HL-60 (cell line): ENCODE measurements at regions not wholly inside any gene's neighbourhood (a gene's known extent, or its start where the extent isn't known, plus 50 kb on each side); places are given as distances from the start of the nearest gene placed in this dataset.

Experiments
- DNase-seq, 2 experiments: peaks; one replicate each; pipeline ENCODE4 v3.0.0-alpha.2; 2010 to 2020; ENCODE audit warnings: low read depth in 1 of 2, low spot score in 1 of 2
- H3K27ac ChIP-seq: fragments of 250-450 bp; sonication (Bioruptor Pico); replicated peaks from 2 replicates; pipeline ENCODE4 v1.5.1; 2020; ENCODE audit warnings: mild to moderate bottlenecking, moderate library complexity
- H3K27me3 ChIP-seq: fragments of 250-450 bp; sonication (Bioruptor Pico); 2 replicates; pipeline ENCODE4 v1.5.1; 2021; ENCODE audit warnings: mild to moderate bottlenecking, moderate library complexity; ENCODE audit not compliant: insufficient read depth, poor library complexity, severe bottlenecking
- H3K4me3 ChIP-seq: replicated peaks from 2 replicates; pipeline ENCODE4 v1.5.1; 2011; ENCODE audit warnings: mild to moderate bottlenecking, control low read depth, low read length; ENCODE audit not compliant: insufficient read depth
- CTCF ChIP-seq: IDR thresholded peaks from one replicate; pipeline ENCODE4 v1.5.1; 2011; ENCODE audit warnings: low read length, control low read depth, inconsistent platforms; ENCODE audit not compliant: insufficient read depth
- GABPA ChIP-seq: IDR thresholded peaks from 2 replicates; pipeline ENCODE4 v1.6.1; 2012; ENCODE audit warnings: low read depth
- POLR2AphosphoS5 ChIP-seq: IDR thresholded peaks from 2 replicates; pipeline ENCODE4 v1.6.1; 2012; ENCODE audit warnings: low read depth
- SPI1 ChIP-seq: IDR thresholded peaks from 2 replicates; pipeline ENCODE4 v1.6.1; 2012; ENCODE audit warnings: low read depth, mild to moderate bottlenecking, borderline replicate concordance
- TF ChIP-seq, protein P1 (sequence below): IDR thresholded peaks from 2 replicates; pipeline ENCODE4 v1.6.1; 2012; ENCODE audit warnings: low read depth; ENCODE audit not compliant: insufficient replicate concordance

- no peak for DNase-seq
- Histone ChIP-seq H3K27me3 (no peaks in the 10 kb centered on the region), H3K27ac (no peak overlapping the region), H3K4me3 (no peak overlapping the region)
- TF ChIP-seq GABPA, result no peak
- no peak for TF ChIP-seq CTCF
- TF ChIP-seq, protein P1, sequence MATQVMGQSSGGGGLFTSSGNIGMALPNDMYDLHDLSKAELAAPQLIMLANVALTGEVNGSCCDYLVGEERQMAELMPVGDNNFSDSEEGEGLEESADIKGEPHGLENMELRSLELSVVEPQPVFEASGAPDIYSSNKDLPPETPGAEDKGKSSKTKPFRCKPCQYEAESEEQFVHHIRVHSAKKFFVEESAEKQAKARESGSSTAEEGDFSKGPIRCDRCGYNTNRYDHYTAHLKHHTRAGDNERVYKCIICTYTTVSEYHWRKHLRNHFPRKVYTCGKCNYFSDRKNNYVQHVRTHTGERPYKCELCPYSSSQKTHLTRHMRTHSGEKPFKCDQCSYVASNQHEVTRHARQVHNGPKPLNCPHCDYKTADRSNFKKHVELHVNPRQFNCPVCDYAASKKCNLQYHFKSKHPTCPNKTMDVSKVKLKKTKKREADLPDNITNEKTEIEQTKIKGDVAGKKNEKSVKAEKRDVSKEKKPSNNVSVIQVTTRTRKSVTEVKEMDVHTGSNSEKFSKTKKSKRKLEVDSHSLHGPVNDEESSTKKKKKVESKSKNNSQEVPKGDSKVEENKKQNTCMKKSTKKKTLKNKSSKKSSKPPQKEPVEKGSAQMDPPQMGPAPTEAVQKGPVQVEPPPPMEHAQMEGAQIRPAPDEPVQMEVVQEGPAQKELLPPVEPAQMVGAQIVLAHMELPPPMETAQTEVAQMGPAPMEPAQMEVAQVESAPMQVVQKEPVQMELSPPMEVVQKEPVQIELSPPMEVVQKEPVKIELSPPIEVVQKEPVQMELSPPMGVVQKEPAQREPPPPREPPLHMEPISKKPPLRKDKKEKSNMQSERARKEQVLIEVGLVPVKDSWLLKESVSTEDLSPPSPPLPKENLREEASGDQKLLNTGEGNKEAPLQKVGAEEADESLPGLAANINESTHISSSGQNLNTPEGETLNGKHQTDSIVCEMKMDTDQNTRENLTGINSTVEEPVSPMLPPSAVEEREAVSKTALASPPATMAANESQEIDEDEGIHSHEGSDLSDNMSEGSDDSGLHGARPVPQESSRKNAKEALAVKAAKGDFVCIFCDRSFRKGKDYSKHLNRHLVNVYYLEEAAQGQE, result no peak
- no peak for TF ChIP-seq POLR2AphosphoS5
- no peak for TF ChIP-seq SPI1
Measured at GRCh38 chr10:128416231-128416630, 290.0 kb upstream of the MKI67 start.

- TF ChIP-seq, protein P1, result no peak
- TF ChIP-seq POLR2AphosphoS5 (no peak), SPI1 (no peak), GABPA (no peak)
Measured at GRCh38 chr10:128417826-128418225, 291.6 kb upstream of the MKI67 start.

GRCh38 chr10:128418819-128419218 is 292.6 kb upstream of the MKI67 start:
- TF ChIP-seq CTCF, result no peak
- no peak for TF ChIP-seq GABPA
- no peak for TF ChIP-seq POLR2AphosphoS5
- H3K27ac ChIP-seq, result no peak overlapping the region
- no peaks in the 10 kb centered on the region for H3K27me3 ChIP-seq
- no peak overlapping the region for H3K4me3 ChIP-seq
- DNase-seq, result no peak

More at GRCh38 chr10:128417826-128418225, 291.6 kb upstream of the MKI67 start:
- no peak for DNase-seq
- Histone ChIP-seq H3K27me3 (no peaks in the 10 kb centered on the region), H3K4me3 (no peak overlapping the region), H3K27ac (no peak overlapping the region)

DNA sequence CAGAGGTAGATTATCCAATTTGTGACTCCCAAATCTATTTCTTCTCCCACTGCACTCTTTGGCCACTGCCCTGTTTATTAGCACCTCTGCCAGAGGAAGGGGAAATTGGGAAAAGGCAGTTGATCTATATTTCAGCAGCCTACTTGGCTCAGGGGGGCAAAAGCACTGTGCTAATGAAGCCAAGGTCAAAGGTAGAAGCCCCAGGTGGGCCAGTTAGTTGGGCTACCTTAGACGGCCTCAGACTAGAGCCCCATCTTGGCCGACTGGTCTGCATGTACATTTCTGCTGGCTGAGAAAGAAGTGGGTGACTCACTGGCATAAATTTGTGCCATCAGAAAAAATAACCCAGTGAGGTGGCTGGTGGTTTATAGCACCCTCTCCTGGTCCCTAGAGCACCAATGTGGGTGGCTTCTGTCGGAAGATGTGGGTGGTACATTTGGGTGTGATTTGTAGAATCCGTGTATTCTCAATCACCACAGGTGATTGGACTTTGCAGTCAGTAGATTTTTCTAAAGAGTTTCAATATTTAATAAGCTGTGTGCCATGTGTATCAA is 293.3 kb upstream of the MKI67 start:
- no peak for DNase-seq
- TF ChIP-seq, protein P1, result no peak
- no peak for TF ChIP-seq SPI1
- TF ChIP-seq GABPA, result no peak
- no peak for TF ChIP-seq CTCF
- TF ChIP-seq POLR2AphosphoS5, result no peak
- no peak overlapping the region for H3K27ac ChIP-seq
- no peaks in the 10 kb centered on the region for H3K27me3 ChIP-seq
- no peak overlapping the region for H3K4me3 ChIP-seq
